ENCODE measurements at regions not wholly inside any gene's neighbourhood (a gene's known extent, or its start where the extent isn't known, plus 50 kb on each side); places are given as distances from the start of the nearest gene placed in this dataset.

DNA sequence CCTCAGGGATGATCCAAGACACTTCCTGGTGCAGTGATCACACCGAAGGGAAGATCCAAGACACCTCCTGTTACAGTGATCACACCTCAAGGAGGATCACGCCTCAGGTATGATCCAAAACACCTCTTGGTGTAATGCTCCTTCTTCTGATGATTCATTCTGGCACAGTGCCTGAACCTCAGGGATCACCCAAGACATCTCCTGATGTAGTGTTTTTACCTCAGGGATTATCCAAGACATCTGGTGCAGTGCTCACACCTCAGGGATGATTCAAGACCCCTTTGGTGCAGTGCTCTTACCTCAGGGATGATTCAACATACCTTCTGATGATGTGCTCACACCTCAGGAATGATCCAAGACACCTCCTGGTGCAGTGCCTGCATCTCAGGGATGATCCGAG lies 124.4 kb downstream of the ASB1 start:
- H3K36me3 Mint-ChIP-seq (ENCODE audit: low read depth), result no peaks in the 10 kb centered on the region
- peaks cover 11% of the 10 kb centered on the region for H3K27me3 Mint-ChIP-seq
- TF ChIP-seq, protein P1, sequence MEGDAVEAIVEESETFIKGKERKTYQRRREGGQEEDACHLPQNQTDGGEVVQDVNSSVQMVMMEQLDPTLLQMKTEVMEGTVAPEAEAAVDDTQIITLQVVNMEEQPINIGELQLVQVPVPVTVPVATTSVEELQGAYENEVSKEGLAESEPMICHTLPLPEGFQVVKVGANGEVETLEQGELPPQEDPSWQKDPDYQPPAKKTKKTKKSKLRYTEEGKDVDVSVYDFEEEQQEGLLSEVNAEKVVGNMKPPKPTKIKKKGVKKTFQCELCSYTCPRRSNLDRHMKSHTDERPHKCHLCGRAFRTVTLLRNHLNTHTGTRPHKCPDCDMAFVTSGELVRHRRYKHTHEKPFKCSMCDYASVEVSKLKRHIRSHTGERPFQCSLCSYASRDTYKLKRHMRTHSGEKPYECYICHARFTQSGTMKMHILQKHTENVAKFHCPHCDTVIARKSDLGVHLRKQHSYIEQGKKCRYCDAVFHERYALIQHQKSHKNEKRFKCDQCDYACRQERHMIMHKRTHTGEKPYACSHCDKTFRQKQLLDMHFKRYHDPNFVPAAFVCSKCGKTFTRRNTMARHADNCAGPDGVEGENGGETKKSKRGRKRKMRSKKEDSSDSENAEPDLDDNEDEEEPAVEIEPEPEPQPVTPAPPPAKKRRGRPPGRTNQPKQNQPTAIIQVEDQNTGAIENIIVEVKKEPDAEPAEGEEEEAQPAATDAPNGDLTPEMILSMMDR (IDR thresholded peaks at IDR 0.05), result no peak
- H3K9me3 Mint-ChIP-seq, result peaks cover 2% of the 10 kb centered on the region
- no peak overlapping the region for H3K27ac Mint-ChIP-seq
- no peak overlapping the region for H3K4me3 Mint-ChIP-seq
- intact Hi-C loops (cut with micrococcal nuclease), result no loop called here
- CTCF ChIA-PET, result no interaction called here
- no peak for DNase-seq
- no peaks in the 10 kb centered on the region for H3K4me1 Mint-ChIP-seq
- ATAC-seq (ENCODE audit: low read depth), result no peak
- POLR2A ChIA-PET, result no interaction called here

DNA sequence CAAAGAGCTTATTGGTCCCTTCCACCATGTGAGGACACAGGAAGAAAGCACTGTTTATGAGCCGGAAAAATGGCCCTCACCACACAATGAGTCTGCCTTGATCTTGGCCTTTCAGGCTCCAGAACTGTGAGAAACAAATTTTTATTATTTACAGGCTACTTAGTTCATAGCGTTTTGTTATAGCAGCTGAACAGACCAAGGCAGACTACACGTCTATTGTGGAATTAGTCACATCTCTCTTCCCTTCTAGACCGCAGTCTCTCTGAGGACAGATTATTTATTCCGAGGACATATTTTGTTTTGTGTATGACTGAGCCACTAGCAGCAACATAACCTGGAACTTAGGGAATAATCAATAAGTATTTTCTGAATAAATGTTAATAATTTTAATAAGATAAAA lies 125.5 kb downstream of the ASB1 start:
- ATAC-seq (ENCODE audit: low read depth), result no peak
- Mint-ChIP-seq H3K27me3 (peaks cover 8% of the 10 kb centered on the region), H3K36me3 (ENCODE audit: low read depth) (no peaks in the 10 kb centered on the region), H3K27ac (no peak overlapping the region), H3K9me3 (peaks cover 2% of the 10 kb centered on the region), H3K4me3 (no peak overlapping the region), H3K4me1 (no peaks in the 10 kb centered on the region)
- POLR2A ChIA-PET, result no interaction called here
- DNase-seq, result no peak
- intact Hi-C loops (cut with micrococcal nuclease), result no loop called here
- CTCF ChIA-PET, result no interaction called here
- TF ChIP-seq, protein P1 (IDR thresholded peaks at IDR 0.05), result no peak

DNA sequence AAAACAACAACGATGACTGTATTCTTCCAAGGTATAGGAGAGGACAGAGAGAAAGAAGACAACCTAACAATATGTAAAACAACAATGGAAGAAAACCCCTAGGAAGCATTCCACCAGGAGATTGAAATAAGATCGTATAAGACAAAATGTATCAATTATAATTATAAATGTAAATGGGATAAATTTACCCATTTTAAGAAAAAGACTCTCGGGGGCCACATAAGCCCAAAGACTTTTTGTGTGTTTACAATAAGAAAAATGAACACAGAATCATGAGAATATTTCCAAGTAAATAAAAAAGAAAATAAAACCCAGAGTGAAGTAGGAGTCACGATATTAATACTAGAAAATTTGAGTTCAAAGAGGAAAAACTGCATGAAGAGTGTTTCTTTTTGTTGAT lies 126.4 kb downstream of the ASB1 start:
- TF ChIP-seq, protein P1 (IDR thresholded peaks at IDR 0.05), result no peak
- H3K36me3 Mint-ChIP-seq (ENCODE audit: low read depth), result no peaks in the 10 kb centered on the region
- CTCF ChIA-PET, result no interaction called here
- intact Hi-C loops (cut with micrococcal nuclease), result no loop called here
- POLR2A ChIA-PET, result no interaction called here
- peaks cover 2% of the 10 kb centered on the region for H3K9me3 Mint-ChIP-seq
- no peak overlapping the region for H3K4me3 Mint-ChIP-seq
- no peaks in the 10 kb centered on the region for H3K4me1 Mint-ChIP-seq
- H3K27me3 Mint-ChIP-seq, result peaks cover 2% of the 10 kb centered on the region
- no peak overlapping the region for H3K27ac Mint-ChIP-seq
- ATAC-seq (ENCODE audit: low read depth) (no peak), DNase-seq (no peak)

DNA sequence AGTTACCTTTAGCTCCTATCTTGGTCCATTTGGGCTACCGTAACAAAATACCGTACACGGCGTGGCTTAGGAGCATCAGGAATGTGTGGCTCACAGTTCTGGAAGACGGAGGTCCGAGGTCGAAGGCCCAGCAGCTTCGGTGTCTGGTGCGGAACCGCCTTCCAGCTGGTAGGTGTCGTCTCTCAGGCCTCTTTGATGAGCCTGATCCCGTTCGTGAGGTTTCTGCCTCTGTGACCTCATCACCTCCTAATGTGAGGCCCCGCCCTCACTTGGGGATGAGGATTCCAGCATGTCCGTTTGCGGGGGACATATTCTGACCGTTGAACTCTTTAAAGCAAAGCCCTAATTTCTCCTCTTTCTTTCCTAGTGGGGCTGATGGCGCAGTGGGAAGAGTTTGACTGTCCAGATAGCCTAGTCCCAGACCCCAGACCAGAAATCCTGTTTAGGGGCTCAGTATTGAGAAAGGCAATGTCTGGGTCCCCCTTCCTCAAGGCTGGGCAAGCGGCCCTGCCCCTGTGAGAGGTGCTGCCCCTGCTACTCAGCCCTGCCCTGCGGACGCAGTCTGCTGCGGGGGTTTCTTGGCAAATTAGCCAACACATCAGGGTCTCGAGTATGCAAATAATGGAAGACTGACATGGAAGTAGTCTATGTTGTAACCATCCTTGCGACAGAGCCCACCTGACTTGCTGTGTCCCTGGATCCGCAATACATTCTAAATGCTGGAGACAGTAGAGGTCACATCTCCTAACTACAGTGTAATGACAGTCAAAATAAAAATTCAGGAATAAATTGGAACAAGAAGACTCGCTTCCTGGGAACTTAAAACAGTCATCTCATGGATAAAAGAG lies 128.0 kb downstream of the ASB1 start:
- TF ChIP-seq, protein P1 (IDR thresholded peaks at IDR 0.05), result no peak
- H3K4me3 Mint-ChIP-seq, result no peak overlapping the region
- DNase-seq (no peak), ATAC-seq (ENCODE audit: low read depth) (no peak)
- H3K27ac Mint-ChIP-seq, result no peak overlapping the region
- no peaks in the 10 kb centered on the region for H3K36me3 Mint-ChIP-seq (ENCODE audit: low read depth)
- peaks cover 2% of the 10 kb centered on the region for H3K9me3 Mint-ChIP-seq
- CTCF ChIA-PET, result no interaction called here
- POLR2A ChIA-PET, result no interaction called here
- H3K27me3 Mint-ChIP-seq, result peaks cover 4% of the 10 kb centered on the region
- intact Hi-C loops (cut with micrococcal nuclease), result no loop called here
- no peaks in the 10 kb centered on the region for H3K4me1 Mint-ChIP-seq

DNA sequence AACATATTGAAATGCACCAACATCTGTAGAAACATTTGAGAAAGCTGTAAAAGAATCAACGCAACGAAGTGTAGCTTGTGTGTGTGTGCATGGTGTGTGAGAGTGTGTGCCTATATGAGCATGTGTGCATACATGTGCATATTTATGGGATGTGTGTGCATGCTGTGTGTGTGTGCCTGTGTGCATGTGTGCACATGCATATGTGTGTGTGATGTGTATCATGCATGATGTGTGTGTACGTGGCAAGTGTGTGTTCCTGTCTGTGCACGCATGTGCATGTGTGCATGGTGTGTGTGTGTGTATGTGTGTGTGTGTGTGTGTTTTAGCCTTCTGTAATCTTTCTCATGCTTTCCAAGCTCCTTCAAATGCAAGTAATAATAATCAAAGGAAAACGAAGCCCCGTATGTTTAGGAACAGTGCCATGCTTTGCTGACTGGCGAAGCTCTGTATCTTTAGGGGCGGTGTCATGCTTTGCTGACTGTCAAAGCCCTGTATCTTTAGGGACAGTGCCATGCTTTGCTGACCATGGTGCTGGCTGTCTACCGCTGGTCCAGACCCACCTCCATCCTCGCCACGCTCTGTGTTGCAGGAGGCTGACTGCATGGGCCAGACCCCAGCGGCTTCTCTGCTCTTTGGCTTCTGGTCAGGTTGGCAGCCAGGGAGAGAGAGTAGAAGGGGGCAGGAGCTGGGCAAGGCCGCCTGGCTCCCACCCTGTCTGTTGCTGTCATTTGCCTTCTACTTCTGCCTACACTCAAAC lies 129.2 kb downstream of the ASB1 start:
- peaks cover 7% of the 10 kb centered on the region for H3K27me3 Mint-ChIP-seq
- no peak overlapping the region for H3K4me3 Mint-ChIP-seq
- intact Hi-C loops (cut with micrococcal nuclease), result no loop called here
- no peaks in the 10 kb centered on the region for H3K4me1 Mint-ChIP-seq
- ChIA-PET CTCF (no interaction called here), POLR2A (no interaction called here)
- peaks cover 2% of the 10 kb centered on the region for H3K9me3 Mint-ChIP-seq
- DNase-seq, result no peak
- ATAC-seq (ENCODE audit: low read depth), result no peak
- TF ChIP-seq, protein P1 (IDR thresholded peaks at IDR 0.05), result no peak
- H3K36me3 Mint-ChIP-seq (ENCODE audit: low read depth), result no peaks in the 10 kb centered on the region
- H3K27ac Mint-ChIP-seq, result no peak overlapping the region
